ENCODE measurements at regions not wholly inside any gene's neighbourhood (a gene's known extent, or its start where the extent isn't known, plus 50 kb on each side); places are given as distances from the start of the nearest gene placed in this dataset.

DNA sequence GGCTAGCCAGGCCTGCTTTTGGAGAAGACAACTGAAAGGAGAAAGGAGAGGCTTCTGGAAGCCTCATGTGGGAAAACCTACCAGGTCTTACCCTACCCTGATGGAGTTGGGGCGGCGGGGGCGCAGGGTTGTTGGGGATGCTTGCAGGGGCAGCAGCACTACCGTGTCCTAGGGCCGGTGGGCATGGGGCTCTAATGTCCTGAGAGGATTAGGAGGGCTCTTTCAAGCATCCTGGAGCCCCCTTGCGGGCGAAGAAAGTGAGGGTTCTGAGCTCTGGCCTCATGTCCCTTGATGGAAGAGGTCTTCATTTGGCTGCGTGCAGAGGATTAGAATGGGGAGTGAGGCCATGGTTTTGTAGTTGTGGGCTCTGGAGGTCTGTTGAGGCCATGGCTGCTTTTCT is 86.9 kb upstream of the PITX1 start:
- DNase-seq (ENCODE audit: low read depth), result no peak
- H3K27me3 ChIP-seq (ENCODE audit: control insufficient read depth, insufficient read depth, low read length), result peaks cover 25% of the 10 kb centered on the region
- TF ChIP-seq, protein P1, sequence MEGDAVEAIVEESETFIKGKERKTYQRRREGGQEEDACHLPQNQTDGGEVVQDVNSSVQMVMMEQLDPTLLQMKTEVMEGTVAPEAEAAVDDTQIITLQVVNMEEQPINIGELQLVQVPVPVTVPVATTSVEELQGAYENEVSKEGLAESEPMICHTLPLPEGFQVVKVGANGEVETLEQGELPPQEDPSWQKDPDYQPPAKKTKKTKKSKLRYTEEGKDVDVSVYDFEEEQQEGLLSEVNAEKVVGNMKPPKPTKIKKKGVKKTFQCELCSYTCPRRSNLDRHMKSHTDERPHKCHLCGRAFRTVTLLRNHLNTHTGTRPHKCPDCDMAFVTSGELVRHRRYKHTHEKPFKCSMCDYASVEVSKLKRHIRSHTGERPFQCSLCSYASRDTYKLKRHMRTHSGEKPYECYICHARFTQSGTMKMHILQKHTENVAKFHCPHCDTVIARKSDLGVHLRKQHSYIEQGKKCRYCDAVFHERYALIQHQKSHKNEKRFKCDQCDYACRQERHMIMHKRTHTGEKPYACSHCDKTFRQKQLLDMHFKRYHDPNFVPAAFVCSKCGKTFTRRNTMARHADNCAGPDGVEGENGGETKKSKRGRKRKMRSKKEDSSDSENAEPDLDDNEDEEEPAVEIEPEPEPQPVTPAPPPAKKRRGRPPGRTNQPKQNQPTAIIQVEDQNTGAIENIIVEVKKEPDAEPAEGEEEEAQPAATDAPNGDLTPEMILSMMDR (IDR thresholded peaks at IDR 0.05; ENCODE audit: insufficient read depth, low read length, poor library complexity, severe bottlenecking), result no peak
- no peaks in the 10 kb centered on the region for H3K36me3 ChIP-seq (ENCODE audit: control insufficient read depth, insufficient read depth, low read length)
- H3K4me3 ChIP-seq (ENCODE audit: low read depth, low read length), result no peak overlapping the region

DNA sequence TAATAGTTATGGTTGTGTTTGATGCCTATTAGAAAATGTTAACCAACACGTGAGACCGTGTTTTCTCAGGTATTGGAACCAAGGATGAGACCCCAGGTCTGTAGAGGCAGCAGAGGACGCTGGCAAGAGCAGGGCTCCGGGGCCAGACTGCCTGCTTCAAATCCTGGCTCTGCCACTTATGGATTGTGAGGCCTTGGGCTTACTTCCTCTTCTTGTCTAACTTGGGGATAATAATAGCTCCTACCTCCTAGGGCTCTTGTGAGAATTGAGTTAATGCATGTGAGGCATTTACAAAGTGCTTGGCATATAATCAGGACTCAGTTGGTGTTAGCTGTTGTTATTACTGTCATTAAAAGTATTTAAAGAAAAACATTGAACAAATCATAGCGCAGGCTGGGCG is 85.5 kb upstream of the PITX1 start:
- H3K36me3 ChIP-seq (ENCODE audit: control insufficient read depth, insufficient read depth, low read length), result no peaks in the 10 kb centered on the region
- TF ChIP-seq, protein P1 (IDR thresholded peaks at IDR 0.05; ENCODE audit: insufficient read depth, low read length, poor library complexity, severe bottlenecking), result no peak
- H3K4me3 ChIP-seq (ENCODE audit: low read depth, low read length), result no peak overlapping the region
- DNase-seq (ENCODE audit: low read depth), result no peak
- peaks cover 25% of the 10 kb centered on the region for H3K27me3 ChIP-seq (ENCODE audit: control insufficient read depth, insufficient read depth, low read length)

DNA sequence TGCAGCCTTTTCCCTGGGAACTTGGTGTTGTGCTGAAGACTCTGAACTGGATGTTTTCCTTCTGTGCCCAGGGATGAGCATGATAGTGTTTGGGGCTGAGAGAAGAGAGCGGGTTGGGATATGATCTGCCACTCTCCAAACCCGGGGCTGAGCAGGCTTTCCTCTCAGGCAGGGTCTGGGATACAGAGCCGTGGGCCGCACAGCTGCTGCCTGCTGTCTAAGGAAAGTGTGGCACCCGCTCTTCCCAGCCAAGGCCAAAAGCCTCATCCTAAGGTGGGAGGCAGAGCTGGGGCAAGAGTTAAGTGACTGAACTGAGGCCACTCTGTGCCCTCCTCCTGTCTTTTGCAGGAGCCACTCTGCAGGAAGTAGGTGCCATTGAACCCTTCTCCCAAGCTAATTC is 83.6 kb upstream of the PITX1 start:
- Histone ChIP-seq H3K4me3 (ENCODE audit: low read depth, low read length) (no peak overlapping the region), H3K36me3 (ENCODE audit: control insufficient read depth, insufficient read depth, low read length) (no peaks in the 10 kb centered on the region), H3K27me3 (ENCODE audit: control insufficient read depth, insufficient read depth, low read length) (peaks cover 17% of the 10 kb centered on the region)
- no peak for DNase-seq (ENCODE audit: low read depth)
- TF ChIP-seq, protein P1 (IDR thresholded peaks at IDR 0.05; ENCODE audit: insufficient read depth, low read length, poor library complexity, severe bottlenecking), result no peak

GRCh38 chr5:135116160-135116561 is 82.1 kb upstream of the PITX1 start:
- Histone ChIP-seq H3K4me3 (ENCODE audit: low read depth, low read length) (no peak overlapping the region), H3K27me3 (ENCODE audit: control insufficient read depth, insufficient read depth, low read length) (peaks cover 15% of the 10 kb centered on the region), H3K36me3 (ENCODE audit: control insufficient read depth, insufficient read depth, low read length) (no peaks in the 10 kb centered on the region)
- TF ChIP-seq, protein P1 (IDR thresholded peaks at IDR 0.05; ENCODE audit: insufficient read depth, low read length, poor library complexity, severe bottlenecking), result no peak
- DNase-seq (ENCODE audit: low read depth), result no peak

DNA sequence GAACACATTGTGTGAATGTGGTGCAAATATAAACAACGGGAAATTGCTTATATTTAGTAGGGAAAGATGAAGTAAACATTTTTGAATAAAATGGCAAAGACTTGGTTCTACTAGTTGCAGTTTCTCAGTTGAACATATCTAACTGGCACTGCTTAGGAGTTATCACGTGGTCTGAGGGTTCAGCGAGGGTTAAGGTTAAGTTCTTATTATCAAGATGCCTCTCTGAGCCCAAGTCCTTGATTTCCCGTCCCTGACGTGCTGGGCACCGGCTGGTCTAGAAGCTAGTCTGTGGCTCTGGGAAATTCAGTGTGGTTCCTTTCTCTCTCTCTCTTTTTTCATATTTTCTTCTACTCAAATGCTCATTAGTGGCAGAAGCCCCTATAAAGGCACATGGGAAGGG is 81.6 kb upstream of the PITX1 start:
- TF ChIP-seq, protein P1 (IDR thresholded peaks at IDR 0.05; ENCODE audit: insufficient read depth, low read length, poor library complexity, severe bottlenecking), result no peak
- Histone ChIP-seq H3K4me3 (ENCODE audit: low read depth, low read length) (no peak overlapping the region), H3K27me3 (ENCODE audit: control insufficient read depth, insufficient read depth, low read length) (peaks cover 14% of the 10 kb centered on the region), H3K36me3 (ENCODE audit: control insufficient read depth, insufficient read depth, low read length) (no peaks in the 10 kb centered on the region)
- DNase-seq (ENCODE audit: low read depth), result no peak

DNA sequence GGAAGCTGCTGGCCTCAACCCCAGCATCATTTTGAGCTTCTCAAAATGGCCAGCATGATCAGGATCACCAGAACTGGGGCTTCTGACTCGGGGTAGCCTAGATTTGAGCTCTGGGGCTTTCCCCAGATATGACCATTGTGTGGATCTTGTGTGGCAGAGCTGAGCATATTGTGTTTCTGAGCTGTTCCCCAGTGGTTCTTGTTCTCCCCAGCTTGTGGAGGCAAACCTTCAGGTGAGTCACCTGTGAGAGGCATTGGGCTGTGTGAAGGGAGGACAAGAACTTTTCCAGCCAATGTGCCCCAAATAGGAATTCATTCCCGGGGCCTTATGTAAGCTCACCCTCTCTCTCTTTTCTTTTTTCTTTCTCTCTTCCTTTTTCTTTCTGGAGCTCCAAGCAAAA is 80.7 kb upstream of the PITX1 start:
- Histone ChIP-seq H3K36me3 (ENCODE audit: control insufficient read depth, insufficient read depth, low read length) (no peaks in the 10 kb centered on the region), H3K27me3 (ENCODE audit: control insufficient read depth, insufficient read depth, low read length) (peaks cover 13% of the 10 kb centered on the region), H3K4me3 (ENCODE audit: low read depth, low read length) (no peak overlapping the region)
- no peak for DNase-seq (ENCODE audit: low read depth)
- TF ChIP-seq, protein P1 (IDR thresholded peaks at IDR 0.05; ENCODE audit: insufficient read depth, low read length, poor library complexity, severe bottlenecking), result no peak
